ENCODE measurements at regions not wholly inside any gene's neighbourhood (a gene's known extent, or its start where the extent isn't known, plus 50 kb on each side); places are given as distances from the start of the nearest gene placed in this dataset.

DNA sequence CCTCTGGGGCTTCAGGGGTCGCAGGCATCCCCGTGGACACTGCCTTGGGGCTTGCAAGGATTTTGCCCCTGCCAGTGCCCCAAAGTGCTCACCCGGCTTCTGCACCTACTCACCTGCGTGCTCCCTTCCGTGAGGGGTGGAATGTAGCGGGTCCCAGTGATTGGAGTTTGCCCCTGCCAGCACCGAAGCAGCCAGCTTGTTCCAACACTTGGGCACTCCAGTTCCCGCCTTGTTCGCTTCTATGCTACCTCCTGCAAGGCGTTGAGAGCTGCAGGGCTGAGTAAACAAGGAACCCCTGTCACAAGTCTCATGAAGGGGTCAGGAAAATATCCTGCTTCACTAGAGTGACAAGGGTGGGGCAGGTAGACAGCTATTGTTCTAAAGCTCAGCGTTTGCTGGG is 631.5 kb downstream of the EPHA4 start:
- TF ChIP-seq ZFX (IDR thresholded peaks at IDR 0.05; ENCODE audit: borderline replicate concordance) (no peak), CTCF (IDR thresholded peaks at IDR 0.05) (no peak)
- H3K27ac ChIP-seq, result no peak overlapping the region

GRCh38 chr2:220941683-220942082 is 630.4 kb downstream of the EPHA4 start:
- H3K27ac ChIP-seq, result no peak overlapping the region
- no peak for TF ChIP-seq CTCF (IDR thresholded peaks at IDR 0.05)
- TF ChIP-seq ZFX (IDR thresholded peaks at IDR 0.05; ENCODE audit: borderline replicate concordance), result no peak

DNA sequence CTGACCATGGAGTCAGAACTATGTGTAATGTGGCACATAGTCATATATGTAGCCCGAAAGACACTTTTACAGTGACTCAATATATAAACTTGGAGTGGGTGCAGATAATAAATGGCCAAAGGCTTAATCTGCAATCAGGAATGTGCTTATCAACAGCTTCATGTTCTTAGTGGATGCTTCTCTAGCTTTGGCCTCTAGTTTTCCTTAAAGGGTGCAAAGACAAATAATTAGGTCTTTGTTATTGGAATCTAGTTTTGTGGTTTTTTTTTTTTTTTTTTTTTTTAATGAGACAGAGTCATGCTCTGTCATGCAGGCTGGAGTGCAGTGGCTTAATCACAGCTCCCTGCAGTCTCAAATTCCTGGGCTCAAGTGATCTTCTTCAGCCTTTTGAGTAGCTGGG is 625.6 kb downstream of the EPHA4 start:
- H3K27ac ChIP-seq, result no peak overlapping the region
- TF ChIP-seq CTCF (IDR thresholded peaks at IDR 0.05) (no peak), ZFX (IDR thresholded peaks at IDR 0.05; ENCODE audit: borderline replicate concordance) (no peak)

GRCh38 chr2:220948579-220948978 is 623.5 kb downstream of the EPHA4 start:
- TF ChIP-seq ZFX (IDR thresholded peaks at IDR 0.05; ENCODE audit: borderline replicate concordance) (no peak), CTCF (IDR thresholded peaks at IDR 0.05) (no peak)
- H3K27ac ChIP-seq, result no peak overlapping the region

- no peak overlapping the region for H3K27ac ChIP-seq
- TF ChIP-seq ZFX (IDR thresholded peaks at IDR 0.05; ENCODE audit: borderline replicate concordance), result no peak
- no peak for TF ChIP-seq CTCF (IDR thresholded peaks at IDR 0.05)
Observed at GRCh38 chr2:220949466-220949865, 622.6 kb downstream of the EPHA4 start.

DNA sequence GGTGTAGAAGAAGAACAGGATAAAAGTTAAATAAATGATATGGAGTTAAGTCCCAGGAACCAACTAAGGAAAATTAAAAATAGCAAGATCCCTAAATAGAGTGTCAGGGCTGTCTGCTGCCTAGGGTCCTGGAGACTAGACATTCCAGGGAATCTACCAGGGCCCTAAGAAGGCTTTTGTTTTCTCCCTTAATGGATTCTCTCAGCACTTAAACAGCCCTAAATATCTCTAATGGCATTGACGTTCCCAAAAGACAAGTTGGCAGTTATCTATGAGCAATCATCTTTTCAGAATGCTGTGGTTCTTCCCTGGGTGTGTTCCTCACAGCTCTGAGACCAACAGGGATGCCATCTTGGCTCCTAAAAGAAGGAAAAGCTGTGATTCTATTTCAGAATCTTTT is 616.3 kb downstream of the EPHA4 start:
- TF ChIP-seq CTCF (IDR thresholded peaks at IDR 0.05) (no peak), ZFX (IDR thresholded peaks at IDR 0.05; ENCODE audit: borderline replicate concordance) (no peak)

GRCh38 chr2:220956429-220956828 is 615.7 kb downstream of the EPHA4 start:
- no peak for TF ChIP-seq ZFX (IDR thresholded peaks at IDR 0.05; ENCODE audit: borderline replicate concordance)
- TF ChIP-seq CTCF (IDR thresholded peaks at IDR 0.05), result no peak
- H3K27ac ChIP-seq, result no peak overlapping the region

More for the DNA sequence above, 616.3 kb downstream of the EPHA4 start:
- no peak overlapping the region for H3K27ac ChIP-seq

All from 22Rv1 (cell line).